22Rv1 (cell line): ENCODE measurements at regions not wholly inside any gene's neighbourhood (a gene's known extent, or its start where the extent isn't known, plus 50 kb on each side); places are given as distances from the start of the nearest gene placed in this dataset.

Experiments
- H3K27ac ChIP-seq: fragments of 450-650 bp; 2 replicates; pipeline ENCODE4 v1.5.1; 2017
- CTCF ChIP-seq: fragments of 450-650 bp; IDR thresholded peaks from 2 replicates; pipeline ENCODE4 v1.5.1; 2017; ENCODE audit warnings: mild to moderate bottlenecking
- ZFX ChIP-seq: fragments of 450-650 bp; IDR thresholded peaks from 2 replicates; pipeline ENCODE4 v1.6.1; 2017; ENCODE audit warnings: antibody characterized with exemption, borderline replicate concordance

DNA sequence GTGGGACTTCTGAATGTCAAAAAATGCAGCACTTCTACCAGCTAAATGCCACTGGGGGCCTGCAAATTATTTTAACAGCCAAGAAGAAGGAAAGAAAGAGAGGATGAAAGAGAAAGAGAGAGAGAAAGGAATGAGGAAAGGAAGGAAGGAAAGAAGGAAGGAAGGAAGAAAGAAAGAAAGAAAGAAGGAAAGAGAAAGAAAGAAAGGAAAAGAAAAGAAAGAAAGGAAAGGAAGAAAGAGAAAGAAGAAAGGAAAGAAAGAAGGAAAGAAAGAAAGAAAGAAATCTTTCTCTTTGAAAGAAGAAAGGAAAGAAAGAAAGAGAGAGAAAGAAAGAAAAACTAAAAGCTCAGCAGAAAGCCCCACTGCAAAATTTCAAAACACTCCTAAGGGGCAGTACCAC, 69.2 kb upstream of the SV2C start:
- no peak for TF ChIP-seq ZFX
- no peak for TF ChIP-seq CTCF
- H3K27ac ChIP-seq: no peak overlapping the region

DNA sequence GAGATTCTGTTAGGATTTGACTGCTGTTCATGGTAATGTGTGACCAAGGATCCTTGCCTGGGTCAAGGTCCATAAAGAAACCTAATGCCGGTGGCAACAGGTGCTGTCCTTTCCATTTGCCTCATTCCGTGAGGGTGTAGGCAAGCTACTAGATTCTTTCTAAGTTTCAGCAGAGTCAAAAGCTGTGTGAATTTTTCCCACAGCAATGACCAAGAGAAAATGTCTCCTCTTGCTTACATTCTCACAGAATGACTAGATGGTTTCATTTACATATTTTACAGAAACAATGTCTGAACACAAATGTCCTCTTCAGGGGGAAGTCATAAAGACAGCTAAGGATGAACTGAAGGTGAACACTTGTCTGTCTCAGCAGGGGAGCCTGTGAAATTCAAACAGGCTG, 75.3 kb upstream of the SV2C start:
- TF ChIP-seq CTCF: no peak
- no peak for TF ChIP-seq ZFX
- H3K27ac ChIP-seq: no peak overlapping the region

DNA sequence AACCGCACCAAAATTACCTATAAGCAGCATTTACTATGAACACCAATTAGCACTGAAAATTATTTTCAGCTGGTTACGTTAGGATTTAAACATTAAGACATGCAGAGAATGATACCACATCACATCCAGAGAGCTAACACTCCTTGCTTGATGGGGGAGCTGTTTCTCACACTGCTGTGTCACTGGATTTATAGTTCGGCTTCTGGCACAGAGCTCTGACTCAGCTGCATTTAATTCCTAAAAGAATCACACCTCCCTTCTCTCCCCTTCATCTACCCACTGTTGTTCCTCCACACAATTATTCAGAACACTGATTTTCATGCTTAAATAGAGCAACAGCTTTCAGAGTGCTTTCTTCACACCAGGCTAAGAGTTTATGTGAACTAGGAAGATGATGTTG, 82.6 kb upstream of the SV2C start:
- no peak overlapping the region for H3K27ac ChIP-seq
- TF ChIP-seq CTCF (no peak), ZFX (no peak)

DNA sequence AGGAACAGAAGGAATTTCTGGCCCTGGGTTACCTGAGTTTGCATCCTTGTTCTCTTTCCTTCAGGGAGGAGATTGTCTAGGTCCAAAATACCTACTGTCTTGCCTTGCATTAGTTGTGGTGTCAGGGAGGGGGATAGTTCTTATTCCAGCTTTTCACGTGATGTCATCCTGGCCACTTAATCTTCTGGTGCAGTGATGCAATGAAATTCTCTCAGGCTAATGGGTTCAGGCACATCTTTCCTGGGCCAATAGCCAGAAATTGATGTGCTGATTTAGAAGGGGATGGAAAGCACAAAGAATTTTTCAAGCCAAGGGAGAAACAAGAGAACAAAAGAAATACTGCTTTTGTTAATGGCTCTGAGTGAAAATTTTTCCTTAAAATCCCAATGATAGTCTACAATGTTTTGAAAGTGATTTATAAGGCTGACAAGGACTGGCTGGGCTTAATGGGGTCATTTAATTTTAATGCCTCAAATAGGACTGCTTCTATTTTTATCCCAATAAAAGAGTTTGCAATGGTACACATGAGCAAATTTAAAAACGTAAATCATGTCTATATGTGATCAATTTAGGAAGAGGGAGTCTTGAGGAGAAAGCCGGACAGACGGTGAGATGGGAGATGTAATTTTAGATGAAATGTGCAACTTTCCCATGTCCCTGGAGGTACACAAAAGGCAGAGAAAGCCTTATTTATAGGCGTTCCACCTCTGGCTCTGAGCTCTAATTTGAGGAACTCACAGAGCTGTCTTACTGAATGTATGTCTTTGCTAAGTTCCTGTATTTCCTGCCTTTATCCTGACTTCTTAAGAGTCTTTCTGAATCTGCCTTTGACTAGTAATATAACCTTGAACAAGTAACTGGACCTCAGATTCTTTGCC, 89.3 kb upstream of the SV2C start:
- no peak for TF ChIP-seq ZFX
- no peak overlapping the region for H3K27ac ChIP-seq

GRCh38 chr5:75993183-75993582, 90.0 kb upstream of the SV2C start:
- H3K27ac ChIP-seq: no peak overlapping the region
- TF ChIP-seq CTCF (no peak), ZFX (no peak)

GRCh38 chr5:75992753-75993152, 90.4 kb upstream of the SV2C start:
- TF ChIP-seq ZFX (no peak), CTCF (no peak)
- no peak overlapping the region for H3K27ac ChIP-seq

GRCh38 chr5:75985077-75985476, 98.1 kb upstream of the SV2C start:
- no peak overlapping the region for H3K27ac ChIP-seq
- TF ChIP-seq CTCF (no peak), ZFX (no peak)
